ENCODE measurements at regions not wholly inside any gene's neighbourhood (a gene's known extent, or its start where the extent isn't known, plus 50 kb on each side); places are given as distances from the start of the nearest gene placed in this dataset.

DNA sequence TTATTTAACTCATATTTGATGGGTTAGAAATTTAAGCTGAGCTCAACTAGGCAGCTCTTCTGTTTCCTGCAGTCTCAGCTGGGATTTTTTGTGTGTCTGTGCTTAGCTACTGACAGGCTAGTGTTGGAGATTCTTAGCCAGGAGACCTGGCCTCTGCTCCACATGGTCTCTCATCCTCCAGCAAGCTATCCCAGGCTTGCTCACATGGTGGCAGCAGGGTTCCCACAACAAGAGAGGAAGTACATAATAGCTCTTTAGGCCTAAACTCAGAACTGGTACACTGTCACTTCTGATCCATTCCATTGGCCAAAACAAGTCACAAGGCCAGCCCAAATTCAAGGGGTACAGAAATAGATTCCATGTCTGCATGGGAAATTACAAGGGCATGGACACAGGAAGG lies 406.2 kb downstream of the SUCLA2 start:
- no peak for TF ChIP-seq ZNF626 (tag by site-specific recombination; IDR thresholded peaks at IDR 0.05)
- TF ChIP-seq, protein P1, sequence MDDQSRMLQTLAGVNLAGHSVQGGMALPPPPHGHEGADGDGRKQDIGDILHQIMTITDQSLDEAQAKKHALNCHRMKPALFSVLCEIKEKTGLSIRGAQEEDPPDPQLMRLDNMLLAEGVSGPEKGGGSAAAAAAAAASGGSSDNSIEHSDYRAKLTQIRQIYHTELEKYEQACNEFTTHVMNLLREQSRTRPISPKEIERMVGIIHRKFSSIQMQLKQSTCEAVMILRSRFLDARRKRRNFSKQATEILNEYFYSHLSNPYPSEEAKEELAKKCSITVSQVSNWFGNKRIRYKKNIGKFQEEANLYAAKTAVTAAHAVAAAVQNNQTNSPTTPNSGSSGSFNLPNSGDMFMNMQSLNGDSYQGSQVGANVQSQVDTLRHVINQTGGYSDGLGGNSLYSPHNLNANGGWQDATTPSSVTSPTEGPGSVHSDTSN (CRISPR knock-in tag; IDR thresholded peaks at IDR 0.05): no peak
- no peak for TF ChIP-seq ZNF311 (tag by site-specific recombination; IDR thresholded peaks at IDR 0.05; ENCODE audit: borderline replicate concordance)
- no peak for TF ChIP-seq ZNF664 (tag by site-specific recombination; IDR thresholded peaks at IDR 0.05)
- TF ChIP-seq OSR2 (tag by site-specific recombination; IDR thresholded peaks at IDR 0.05): no peak
- TF ChIP-seq, protein P2, sequence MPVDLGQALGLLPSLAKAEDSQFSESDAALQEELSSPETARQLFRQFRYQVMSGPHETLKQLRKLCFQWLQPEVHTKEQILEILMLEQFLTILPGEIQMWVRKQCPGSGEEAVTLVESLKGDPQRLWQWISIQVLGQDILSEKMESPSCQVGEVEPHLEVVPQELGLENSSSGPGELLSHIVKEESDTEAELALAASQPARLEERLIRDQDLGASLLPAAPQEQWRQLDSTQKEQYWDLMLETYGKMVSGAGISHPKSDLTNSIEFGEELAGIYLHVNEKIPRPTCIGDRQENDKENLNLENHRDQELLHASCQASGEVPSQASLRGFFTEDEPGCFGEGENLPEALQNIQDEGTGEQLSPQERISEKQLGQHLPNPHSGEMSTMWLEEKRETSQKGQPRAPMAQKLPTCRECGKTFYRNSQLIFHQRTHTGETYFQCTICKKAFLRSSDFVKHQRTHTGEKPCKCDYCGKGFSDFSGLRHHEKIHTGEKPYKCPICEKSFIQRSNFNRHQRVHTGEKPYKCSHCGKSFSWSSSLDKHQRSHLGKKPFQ (tag by site-specific recombination; IDR thresholded peaks at IDR 0.05): no peak
- no peak for TF ChIP-seq ZNF747 (tag by site-specific recombination; IDR thresholded peaks at IDR 0.05)
- ChIA-PET CTCF (interaction anchor here (0.6 to 0.8 kb wide), 2 partner anchors 31 to 179 kb away, joined by 3 read pairs; no protein-coding TSS in a partner anchor), POLR2A (no interaction called here)
- H3K36me3 ChIP-seq (ENCODE audit: control insufficient read depth in 2 of 2, insufficient read depth in 1 of 2, low read length in 2 of 2): no peaks in the 10 kb centered on the region
- H3K27ac ChIP-seq (ENCODE audit: extremely low read depth, low read depth, low read length): no peak overlapping the region
- no peaks in the 10 kb centered on the region for H3K9me3 ChIP-seq (ENCODE audit: control insufficient read depth, insufficient read depth, low read depth, low read length)
- no peak overlapping the region for H3K4me3 ChIP-seq (ENCODE audit: low read depth, low read length)
- no peaks in the 10 kb centered on the region for H3K4me1 ChIP-seq (ENCODE audit: control insufficient read depth, insufficient read depth, low read length)

DNA sequence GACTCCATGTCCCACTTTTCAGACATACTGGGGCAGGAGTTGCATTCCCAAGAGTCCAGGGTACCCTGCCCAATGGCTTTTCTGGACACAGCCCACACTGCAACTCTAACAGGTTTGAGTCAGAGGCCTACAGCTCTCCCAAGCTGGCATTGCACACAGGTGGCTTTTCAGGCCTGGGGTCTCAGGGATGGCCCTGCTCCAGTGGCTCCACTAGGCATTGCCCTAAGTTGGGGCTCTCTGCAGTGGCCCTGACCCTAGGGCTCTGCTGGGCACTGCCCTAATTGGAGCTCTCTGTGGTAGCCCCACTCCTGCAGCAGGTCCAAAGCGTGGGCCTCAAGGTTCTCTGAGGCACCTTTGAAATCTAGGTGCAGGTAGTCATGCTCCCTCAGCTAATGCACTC lies 408.8 kb downstream of the SUCLA2 start:
- TF ChIP-seq RBAK (tag by site-specific recombination; IDR thresholded peaks at IDR 0.05) (no peak), HOXD13 (CRISPR knock-in tag; IDR thresholded peaks at IDR 0.05; ENCODE audit: borderline replicate concordance) (no peak)
- no peaks in the 10 kb centered on the region for H3K36me3 ChIP-seq (ENCODE audit: control insufficient read depth in 2 of 2, insufficient read depth in 1 of 2, low read length in 2 of 2)
- H3K27ac ChIP-seq (ENCODE audit: extremely low read depth, low read depth, low read length): no peak overlapping the region
- H3K4me3 ChIP-seq (ENCODE audit: low read depth, low read length): no peak overlapping the region
- no peaks in the 10 kb centered on the region for H3K9me3 ChIP-seq (ENCODE audit: control insufficient read depth, insufficient read depth, low read depth, low read length)
- ChIA-PET CTCF (interaction anchor here (0.6 kb wide), 2 partner anchors 588 to 1386 kb away, joined by 3 to 4 read pairs; no protein-coding TSS in a partner anchor), POLR2A (no interaction called here)
- H3K4me1 ChIP-seq (ENCODE audit: control insufficient read depth, insufficient read depth, low read length): no peaks in the 10 kb centered on the region

DNA sequence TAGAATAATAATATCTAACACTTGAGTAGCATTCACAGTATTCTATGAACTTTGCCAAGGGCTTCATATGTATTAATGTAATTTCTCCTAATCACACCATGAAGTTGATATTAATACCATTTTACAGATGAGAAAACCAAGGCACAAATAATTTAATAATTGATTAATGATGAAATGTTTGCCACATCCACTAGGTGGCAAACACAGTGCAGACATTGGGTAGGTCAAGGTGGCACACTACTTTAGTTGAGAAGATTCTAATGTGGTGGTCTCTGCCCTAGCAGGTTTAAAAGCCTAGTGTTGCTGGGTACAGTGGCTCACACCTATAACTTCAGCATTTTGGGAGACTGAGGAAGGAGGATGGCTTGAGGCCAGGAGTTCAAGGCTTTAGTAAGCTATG lies 412.4 kb downstream of the SUCLA2 start:
- H3K4me1 ChIP-seq (ENCODE audit: control insufficient read depth, insufficient read depth, low read length): no peaks in the 10 kb centered on the region
- H3K4me3 ChIP-seq (ENCODE audit: low read depth, low read length): no peak overlapping the region
- no peaks in the 10 kb centered on the region for H3K36me3 ChIP-seq (ENCODE audit: control insufficient read depth in 2 of 2, insufficient read depth in 1 of 2, low read length in 2 of 2)
- ChIA-PET CTCF (interaction anchor here (1.7 kb wide), 1 partner anchor 11 kb away, joined by 5 read pairs; no protein-coding TSS in a partner anchor), POLR2A (no interaction called here)
- TF ChIP-seq GLIS2 (tag by site-specific recombination; IDR thresholded peaks at IDR 0.05) (no peak), ZNF549 (tag by site-specific recombination; IDR thresholded peaks at IDR 0.05) (no peak), REPIN1 (tag by site-specific recombination; IDR thresholded peaks at IDR 0.05; ENCODE audit: low read depth) (no peak), ZFP3 (tag by site-specific recombination; IDR thresholded peaks at IDR 0.05; ENCODE audit: low read depth) (no peak), BCL11B (tag by site-specific recombination; IDR thresholded peaks at IDR 0.05; ENCODE audit: low read depth) (no peak), ZNF830 (tag by site-specific recombination; IDR thresholded peaks at IDR 0.05; ENCODE audit: low read depth) (no peak), ZNF292 (tag by site-specific recombination; IDR thresholded peaks at IDR 0.05; ENCODE audit: borderline replicate concordance, low read depth) (no peak), TCF7L2 (IDR thresholded peaks at IDR 0.05; ENCODE audit: borderline replicate concordance, low read depth, low read length) (no peak), SP7 (tag by site-specific recombination; IDR thresholded peaks at IDR 0.05) (no peak), ZNF76 (tag by site-specific recombination; IDR thresholded peaks at IDR 0.05; ENCODE audit: borderline replicate concordance, low read depth) (no peak)
- TF ChIP-seq, protein P3, sequence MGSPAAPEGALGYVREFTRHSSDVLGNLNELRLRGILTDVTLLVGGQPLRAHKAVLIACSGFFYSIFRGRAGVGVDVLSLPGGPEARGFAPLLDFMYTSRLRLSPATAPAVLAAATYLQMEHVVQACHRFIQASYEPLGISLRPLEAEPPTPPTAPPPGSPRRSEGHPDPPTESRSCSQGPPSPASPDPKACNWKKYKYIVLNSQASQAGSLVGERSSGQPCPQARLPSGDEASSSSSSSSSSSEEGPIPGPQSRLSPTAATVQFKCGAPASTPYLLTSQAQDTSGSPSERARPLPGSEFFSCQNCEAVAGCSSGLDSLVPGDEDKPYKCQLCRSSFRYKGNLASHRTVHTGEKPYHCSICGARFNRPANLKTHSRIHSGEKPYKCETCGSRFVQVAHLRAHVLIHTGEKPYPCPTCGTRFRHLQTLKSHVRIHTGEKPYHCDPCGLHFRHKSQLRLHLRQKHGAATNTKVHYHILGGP (tag by site-specific recombination; IDR thresholded peaks at IDR 0.05): no peak
- no peaks in the 10 kb centered on the region for H3K9me3 ChIP-seq (ENCODE audit: control insufficient read depth, insufficient read depth, low read depth, low read length)
- H3K27ac ChIP-seq (ENCODE audit: extremely low read depth, low read depth, low read length): no peak overlapping the region
